ENCODE measurements at regions not wholly inside any gene's neighbourhood (a gene's known extent, or its start where the extent isn't known, plus 50 kb on each side); places are given as distances from the start of the nearest gene placed in this dataset.

GRCh38 chr10:28250782-28251181, 52.1 kb downstream of the MPP7 start:
- DNase-seq = no peak

DNA sequence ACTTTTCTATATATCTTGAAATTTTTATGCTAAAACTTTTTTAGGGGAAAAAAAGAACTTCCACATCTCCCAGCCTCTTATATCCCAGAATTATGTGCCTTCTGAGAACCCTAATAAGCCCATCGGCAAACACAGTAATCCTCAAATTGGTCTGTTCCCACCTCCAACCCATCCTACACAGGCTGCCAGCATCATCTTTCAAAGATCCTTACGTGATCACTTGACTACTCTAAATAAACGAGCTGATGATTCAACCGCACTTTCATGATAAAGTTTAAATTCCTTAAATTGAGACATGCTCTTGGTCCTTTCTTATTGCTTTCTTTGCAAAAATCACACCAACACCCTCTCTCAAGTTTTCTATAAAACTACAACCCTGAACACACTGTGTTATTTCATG, 52.5 kb downstream of the MPP7 start:
- no peak for DNase-seq

GRCh38 chr10:28249512-28249911, 53.4 kb downstream of the MPP7 start:
- no peak for DNase-seq

- no peak for DNase-seq
Measured at GRCh38 chr10:28248092-28248491, 54.8 kb downstream of the MPP7 start.

DNA sequence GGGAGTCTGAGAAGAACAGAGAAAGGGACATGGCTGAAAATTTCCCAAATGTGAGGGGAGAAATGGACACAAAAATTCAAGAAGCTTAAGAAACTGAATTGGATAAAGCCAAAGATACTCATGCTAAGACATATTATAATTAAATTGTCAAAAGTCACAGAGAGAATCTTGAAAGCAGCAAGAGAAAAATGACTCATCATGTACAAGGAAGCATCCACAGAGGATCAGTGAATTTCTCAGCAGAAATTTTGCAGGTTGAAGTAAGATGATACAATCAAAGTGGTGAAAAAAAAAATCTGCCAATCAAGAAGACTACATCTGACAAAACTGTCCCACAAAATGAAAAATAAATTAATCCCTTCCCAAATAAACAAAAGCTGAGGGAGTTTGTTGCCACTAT, 56.8 kb downstream of the MPP7 start:
- no peak for DNase-seq

- no peak for DNase-seq
Measured at GRCh38 chr10:28243923-28244322, 58.9 kb downstream of the MPP7 start.

DNA sequence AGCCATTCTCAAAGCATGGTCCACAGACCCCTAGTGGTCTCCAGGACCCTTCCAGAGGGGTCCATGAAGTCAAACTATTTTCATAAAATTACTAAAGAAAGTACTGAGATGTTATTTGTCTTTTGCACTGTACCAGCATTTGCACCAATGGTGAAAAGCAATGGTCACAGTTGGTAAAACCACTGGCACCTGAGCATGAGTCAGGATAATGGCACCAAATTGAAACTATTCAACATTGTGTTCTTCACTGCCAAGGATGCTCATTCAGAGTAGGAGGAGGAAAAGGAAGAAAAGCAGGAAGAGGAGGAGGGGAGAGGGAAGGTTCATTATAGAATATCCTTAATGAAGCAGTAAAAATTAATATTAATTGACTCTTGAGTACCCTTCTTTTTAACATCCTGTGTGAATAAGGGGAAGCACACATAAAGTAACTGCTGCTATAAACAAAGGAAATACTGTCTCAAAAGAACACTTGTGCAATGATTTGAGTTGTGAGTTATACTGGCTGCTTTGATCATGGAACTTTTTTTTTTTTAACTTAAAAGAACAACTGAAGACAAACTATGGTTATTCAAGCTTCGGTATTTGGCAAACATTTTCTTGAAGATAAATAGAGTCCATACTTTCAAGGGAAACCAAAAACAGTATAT, 60.2 kb downstream of the MPP7 start:
- no peak for DNase-seq

DNA sequence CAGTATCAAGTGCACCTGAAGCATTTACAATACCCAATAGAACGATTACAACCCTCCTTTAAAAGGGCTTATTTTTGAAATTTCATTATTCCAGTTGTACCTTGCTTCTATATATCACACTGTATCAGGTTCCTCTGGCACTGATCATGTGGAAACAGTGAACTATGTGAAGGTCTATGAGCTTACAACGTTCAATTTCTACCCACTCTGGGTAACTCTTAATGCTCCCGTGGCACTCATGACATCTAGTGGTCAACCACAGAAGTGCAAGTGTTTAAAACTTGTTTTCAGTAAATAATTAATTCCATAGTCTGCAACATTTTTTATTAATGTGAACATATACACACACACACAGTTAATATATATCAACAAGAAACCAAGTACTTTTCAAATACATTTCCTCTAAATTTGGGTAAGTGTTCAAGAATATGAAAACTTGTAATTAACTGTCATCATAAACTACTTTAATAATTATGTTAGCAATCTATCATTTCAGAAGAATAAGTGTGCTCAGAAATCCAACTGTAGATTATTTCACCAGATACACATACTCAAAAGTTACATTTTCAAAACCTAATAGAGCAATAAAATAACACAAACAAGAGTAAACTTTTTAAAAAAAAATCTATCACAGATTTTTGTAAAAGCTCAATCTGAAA, 61.0 kb downstream of the MPP7 start:
- no peak for DNase-seq

DNA sequence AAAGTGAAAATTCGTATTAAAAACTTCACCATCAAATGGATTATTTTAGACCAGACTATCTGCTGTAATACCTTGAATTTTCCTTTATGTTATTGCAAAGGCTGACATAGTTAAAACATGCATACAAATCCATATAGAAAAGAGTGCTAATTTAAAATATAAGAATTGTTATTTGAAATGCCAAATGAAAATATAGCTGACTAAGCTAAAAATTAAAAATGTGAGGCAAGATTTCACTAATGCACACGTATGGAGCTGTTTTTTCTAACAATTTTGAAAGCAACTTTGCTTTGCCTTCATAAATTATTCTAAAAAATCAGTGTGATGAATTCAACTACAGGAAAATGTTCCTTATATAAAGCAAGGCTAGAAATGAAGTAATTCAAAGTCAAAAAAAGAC, 62.5 kb downstream of the MPP7 start:
- DNase-seq = no peak

- DNase-seq = no peak
Measured at GRCh38 chr10:28236591-28236990, 66.3 kb downstream of the MPP7 start.

- no peak for DNase-seq
Measured at GRCh38 chr10:28220811-28221210, 82.1 kb downstream of the MPP7 start.

- no peak for DNase-seq
Measured at GRCh38 chr10:28219251-28219650, 83.6 kb downstream of the MPP7 start.

- DNase-seq = no peak
Measured at GRCh38 chr10:28217848-28218247, 85.0 kb downstream of the MPP7 start.

- no peak for DNase-seq
Measured at GRCh38 chr10:28215930-28216329, 86.9 kb downstream of the MPP7 start.

DNA sequence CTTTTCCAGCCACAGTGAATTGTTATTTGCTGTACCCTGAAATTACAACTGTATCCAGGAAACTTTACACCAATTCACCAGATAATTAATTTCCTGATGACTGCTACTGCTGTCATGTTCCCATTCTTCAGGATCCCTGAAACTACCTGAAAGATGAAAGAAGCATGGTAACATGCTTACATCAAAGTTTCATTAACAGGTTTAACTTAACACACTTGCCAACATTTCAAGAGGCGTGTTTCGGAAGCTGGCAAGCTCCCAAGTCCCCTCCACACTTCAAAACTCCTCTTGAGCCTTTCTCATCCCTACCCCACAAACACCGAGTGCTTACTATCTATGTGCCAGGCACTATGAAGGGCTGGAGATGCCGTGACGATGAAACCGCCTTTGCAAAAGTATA, 88.6 kb downstream of the MPP7 start:
- DNase-seq = no peak

GRCh38 chr10:28211759-28212158, 91.1 kb downstream of the MPP7 start:
- DNase-seq = no peak

DNA sequence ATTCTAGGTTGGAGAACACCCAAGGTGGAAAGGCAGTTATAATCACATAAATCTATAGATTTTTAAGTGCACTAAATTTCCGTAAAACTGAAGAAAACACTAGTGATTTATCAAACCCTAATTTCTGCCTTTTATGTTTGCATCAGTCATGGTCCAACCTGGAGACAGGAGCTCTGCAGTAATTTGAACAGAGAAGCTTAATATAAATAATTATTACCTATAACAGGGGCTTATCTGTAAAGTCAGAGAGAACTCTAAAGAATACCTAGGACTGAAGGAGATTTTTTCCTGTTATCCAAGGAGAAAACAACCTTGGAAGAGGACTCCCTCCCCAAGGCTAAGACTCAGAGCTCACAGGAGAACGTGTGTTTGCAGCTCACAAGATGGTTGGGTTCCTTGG, 95.1 kb downstream of the MPP7 start:
- no peak for DNase-seq

DNA sequence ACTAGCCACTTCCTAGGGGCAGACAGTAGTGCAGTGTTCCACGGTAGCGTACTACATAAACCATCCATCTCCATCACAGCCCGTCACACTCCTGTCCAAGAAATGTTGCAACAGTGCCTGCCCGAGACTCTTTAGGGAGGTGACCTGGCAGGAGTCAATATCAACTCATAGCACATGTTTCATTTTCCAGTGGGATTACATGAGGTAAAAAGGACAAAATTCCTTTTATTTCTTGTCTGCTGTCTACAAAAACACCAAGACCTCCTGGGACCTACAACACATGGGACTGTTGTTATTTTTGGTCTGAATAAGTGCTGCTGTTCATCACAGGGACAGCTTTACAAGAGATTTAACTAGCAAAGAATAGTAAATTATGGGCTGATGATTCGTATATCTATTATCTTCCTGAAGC, 99.9 kb downstream of the MPP7 start:
- no peak for DNase-seq

DNA sequence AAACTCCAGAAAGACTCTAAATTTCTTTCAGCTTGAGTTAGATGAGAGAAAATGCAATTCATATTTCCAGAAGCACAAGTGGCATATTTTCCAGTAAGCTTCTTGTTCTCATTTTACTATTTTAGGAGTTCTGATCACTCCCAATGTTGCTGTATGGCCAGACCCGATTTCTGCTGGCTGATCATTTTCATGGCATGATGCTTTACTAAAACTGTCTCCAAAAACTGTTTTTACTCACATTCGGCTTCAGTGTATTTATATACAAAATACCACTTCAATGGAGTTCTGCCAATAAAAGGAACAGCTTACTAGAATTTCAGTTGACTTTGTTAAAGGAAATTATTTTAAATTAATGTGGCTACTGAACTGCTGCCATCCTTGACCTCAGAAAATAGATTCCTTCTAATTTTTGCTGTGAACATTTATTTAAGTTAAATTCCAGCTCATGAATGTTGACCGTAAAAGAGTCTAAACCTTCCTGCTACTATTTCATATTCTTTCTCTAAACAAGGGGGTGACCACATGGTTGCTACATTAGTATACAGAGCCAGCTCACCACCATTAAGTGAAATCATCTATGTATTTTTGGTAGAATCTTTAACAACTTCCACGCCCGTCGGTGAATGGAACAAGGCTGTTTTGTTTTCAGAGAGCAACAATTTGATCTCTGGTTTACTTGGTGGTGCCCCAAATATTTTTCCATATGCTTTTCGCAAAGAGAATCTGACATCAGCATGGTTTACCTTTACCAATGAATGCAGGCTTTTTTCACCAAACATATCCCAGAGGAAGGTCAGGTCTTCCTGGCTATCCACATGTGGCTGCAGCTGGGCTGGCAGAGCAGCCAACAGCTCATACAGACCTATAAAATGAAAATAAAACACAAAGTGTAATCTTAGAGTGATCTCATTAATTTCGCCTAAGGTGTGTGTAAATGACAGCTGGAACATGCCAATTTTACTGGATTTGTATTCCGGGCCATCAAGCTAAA, 101.2 kb downstream of the MPP7 start:
- no peak for DNase-seq

DNA sequence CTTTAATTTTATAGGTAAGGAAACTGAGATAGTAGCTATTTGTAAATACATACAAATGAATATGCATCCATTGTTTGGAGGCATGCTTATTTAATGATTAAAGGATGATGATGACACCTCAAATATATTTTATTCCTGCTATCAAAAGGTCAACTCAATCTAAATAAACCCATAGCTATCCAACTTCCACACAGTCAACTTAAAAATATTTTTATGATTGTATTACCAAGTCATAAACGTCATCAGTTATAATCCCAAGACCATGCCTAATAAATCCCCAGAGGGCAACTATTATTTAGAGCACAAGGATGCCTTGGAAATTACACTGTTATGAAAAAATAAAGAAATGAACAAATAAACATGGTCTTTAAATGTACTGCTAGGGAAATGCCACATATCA, 102.1 kb downstream of the MPP7 start:
- no peak for DNase-seq

- no peak for DNase-seq
Measured at GRCh38 chr10:28199941-28200340, 102.9 kb downstream of the MPP7 start.

GRCh38 chr10:28190196-28190595, 112.7 kb downstream of the MPP7 start:
- no peak for DNase-seq

GRCh38 chr10:28188526-28188925, 114.3 kb downstream of the MPP7 start:
- no peak for DNase-seq
